Brain microvascular endothelial cell (primary cell): ENCODE measurements at regions not wholly inside any gene's neighbourhood (a gene's known extent, or its start where the extent isn't known, plus 50 kb on each side); places are given as distances from the start of the nearest gene placed in this dataset.

Source experiments
- DNase-seq: peaks from one replicate; pipeline ENCODE4 v3.0.0-alpha.2; 2020
- H3K27ac ChIP-seq: fragments of 250-450 bp; sonication (Bioruptor Pico); 2 replicates; pipeline ENCODE4 v1.5.1; 2020; ENCODE audit warnings: mild to moderate bottlenecking, moderate library complexity
- H3K27me3 ChIP-seq: fragments of 250-450 bp; sonication (Bioruptor Pico); replicated peaks from 2 replicates; pipeline ENCODE4 v1.5.1; 2020; ENCODE audit warnings: mild to moderate bottlenecking
- H3K36me3 ChIP-seq: fragments of 250-450 bp; sonication (Bioruptor Pico); replicated peaks from 2 replicates; pipeline ENCODE4 v1.5.1; 2020; ENCODE audit warnings: mild to moderate bottlenecking
- H3K4me3 ChIP-seq: 2 replicates; pipeline ENCODE4 v1.5.1; 2011; ENCODE audit warnings: low read depth, mild to moderate bottlenecking, control low read depth, low read length, moderate library complexity
- in situ Hi-C: cut with HindIII; loops from 2 replicates; pipeline ENCODE4 v1.10.0; 2017; ENCODE audit warnings: low sequenced_read_pairs, low pct_ligation_motif_present
- TF ChIP-seq, protein P1 (sequence below): IDR thresholded peaks from 2 replicates; pipeline ENCODE4 v1.5.1; 2011; ENCODE audit warnings: low read depth, mild to moderate bottlenecking, moderate library complexity, low read length, control low read depth, inconsistent platforms; ENCODE audit errors: missing control alignments

GRCh38 chr6:98239057-98239456 lies 595.3 kb upstream of the POU3F2 start:
- Histone ChIP-seq H3K36me3 (no peaks in the 10 kb centered on the region), H3K27me3 (no peaks in the 10 kb centered on the region), H3K27ac (no peak overlapping the region), H3K4me3 (no peak overlapping the region)
- TF ChIP-seq, protein P1, sequence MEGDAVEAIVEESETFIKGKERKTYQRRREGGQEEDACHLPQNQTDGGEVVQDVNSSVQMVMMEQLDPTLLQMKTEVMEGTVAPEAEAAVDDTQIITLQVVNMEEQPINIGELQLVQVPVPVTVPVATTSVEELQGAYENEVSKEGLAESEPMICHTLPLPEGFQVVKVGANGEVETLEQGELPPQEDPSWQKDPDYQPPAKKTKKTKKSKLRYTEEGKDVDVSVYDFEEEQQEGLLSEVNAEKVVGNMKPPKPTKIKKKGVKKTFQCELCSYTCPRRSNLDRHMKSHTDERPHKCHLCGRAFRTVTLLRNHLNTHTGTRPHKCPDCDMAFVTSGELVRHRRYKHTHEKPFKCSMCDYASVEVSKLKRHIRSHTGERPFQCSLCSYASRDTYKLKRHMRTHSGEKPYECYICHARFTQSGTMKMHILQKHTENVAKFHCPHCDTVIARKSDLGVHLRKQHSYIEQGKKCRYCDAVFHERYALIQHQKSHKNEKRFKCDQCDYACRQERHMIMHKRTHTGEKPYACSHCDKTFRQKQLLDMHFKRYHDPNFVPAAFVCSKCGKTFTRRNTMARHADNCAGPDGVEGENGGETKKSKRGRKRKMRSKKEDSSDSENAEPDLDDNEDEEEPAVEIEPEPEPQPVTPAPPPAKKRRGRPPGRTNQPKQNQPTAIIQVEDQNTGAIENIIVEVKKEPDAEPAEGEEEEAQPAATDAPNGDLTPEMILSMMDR: no peak
- in situ Hi-C loops: no loop called here
- no peak for DNase-seq

- Histone ChIP-seq H3K4me3 (no peak overlapping the region), H3K27me3 (no peaks in the 10 kb centered on the region), H3K36me3 (no peaks in the 10 kb centered on the region), H3K27ac (no peak overlapping the region)
- no peak for DNase-seq
- TF ChIP-seq, protein P1: no peak
- in situ Hi-C loops: no loop called here
Measured at GRCh38 chr6:98241630-98242029, 592.7 kb upstream of the POU3F2 start.

DNA sequence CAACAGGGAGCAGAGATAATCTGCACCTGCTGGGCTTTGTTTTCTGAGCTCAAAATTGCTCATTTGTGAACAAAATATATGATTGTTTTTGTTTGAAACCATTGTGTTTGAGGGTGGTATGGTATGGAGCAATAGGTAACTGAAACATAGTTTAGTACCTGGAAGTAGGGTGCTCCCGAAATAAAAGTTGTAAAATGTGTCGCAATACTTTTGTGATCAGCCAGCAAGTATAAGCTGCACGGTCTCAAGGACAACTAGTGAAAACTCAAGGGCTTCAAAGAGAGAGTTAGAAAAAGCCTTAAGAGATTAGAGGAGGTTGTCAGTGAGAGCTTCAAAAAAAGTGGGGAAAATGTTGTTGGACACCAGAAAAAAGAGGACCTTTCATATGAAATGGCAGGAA lies 579.8 kb upstream of the POU3F2 start:
- no peaks in the 10 kb centered on the region for H3K36me3 ChIP-seq
- TF ChIP-seq, protein P1: no peak
- no peak overlapping the region for H3K4me3 ChIP-seq
- in situ Hi-C loops: no loop called here
- DNase-seq: no peak
- H3K27me3 ChIP-seq: no peaks in the 10 kb centered on the region
- H3K27ac ChIP-seq: no peak overlapping the region

GRCh38 chr6:98260382-98260781 lies 574.0 kb upstream of the POU3F2 start:
- in situ Hi-C loops: no loop called here

DNA sequence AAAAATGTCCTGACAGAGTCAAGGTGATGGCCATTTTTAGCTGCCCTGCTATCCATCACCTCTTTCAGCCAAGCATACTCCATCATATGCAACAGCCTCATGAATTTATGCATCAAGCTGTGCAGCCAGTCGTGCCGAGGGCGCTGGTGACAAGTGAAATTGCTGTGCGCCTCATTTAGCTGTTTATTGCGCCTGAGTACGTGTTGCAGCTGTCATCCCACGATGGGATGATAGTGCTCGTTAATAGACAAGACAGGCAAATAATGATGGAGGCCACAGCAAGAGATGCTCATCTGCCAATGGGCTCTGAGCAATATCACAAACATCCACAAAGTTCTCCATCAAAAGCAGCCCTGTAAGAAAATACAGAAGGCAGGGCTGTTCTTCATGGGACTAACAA lies 562.3 kb upstream of the POU3F2 start:
- H3K36me3 ChIP-seq: no peaks in the 10 kb centered on the region
- TF ChIP-seq, protein P1: no peak
- DNase-seq: no peak
- H3K27me3 ChIP-seq: no peaks in the 10 kb centered on the region
- in situ Hi-C loops: no loop called here
- no peak overlapping the region for H3K4me3 ChIP-seq
- no peak overlapping the region for H3K27ac ChIP-seq

More at GRCh38 chr6:98260382-98260781, 574.0 kb upstream of the POU3F2 start:
- no peak for DNase-seq
- H3K4me3 ChIP-seq: no peak overlapping the region
- no peaks in the 10 kb centered on the region for H3K36me3 ChIP-seq
- TF ChIP-seq, protein P1: no peak
- H3K27ac ChIP-seq: no peak overlapping the region
- no peaks in the 10 kb centered on the region for H3K27me3 ChIP-seq

- H3K36me3 ChIP-seq: no peaks in the 10 kb centered on the region
- in situ Hi-C loops: no loop called here
- TF ChIP-seq, protein P1: no peak
- no peak overlapping the region for H3K4me3 ChIP-seq
- no peak overlapping the region for H3K27ac ChIP-seq
- H3K27me3 ChIP-seq: no peaks in the 10 kb centered on the region
- no peak for DNase-seq
Measured at GRCh38 chr6:98274691-98275090, 559.7 kb upstream of the POU3F2 start.
